ENCODE measurements at regions not wholly inside any gene's neighbourhood (a gene's known extent, or its start where the extent isn't known, plus 50 kb on each side); places are given as distances from the start of the nearest gene placed in this dataset.

- TF ChIP-seq CTCF (IDR thresholded peaks at IDR 0.05) (no peak), POLR2A (IDR thresholded peaks at IDR 0.05) (no peak)
Measured at GRCh38 chr3:14601692-14602005, 49.9 kb upstream of the CCDC174 start.

Measured in adrenal gland (tissue), 5 donors.